GM21381 (cell line): ENCODE measurements at regions not wholly inside any gene's neighbourhood (a gene's known extent, or its start where the extent isn't known, plus 50 kb on each side); places are given as distances from the start of the nearest gene placed in this dataset.

Source experiments
- ATAC-seq: cut with Tn5 transposase; IDR thresholded peaks from one replicate; pipeline ENCODE4 v1.9.1; 2021; ENCODE audit warnings: mild to moderate bottlenecking, moderate library complexity; ENCODE audit not compliant: unreplicated experiment

DNA sequence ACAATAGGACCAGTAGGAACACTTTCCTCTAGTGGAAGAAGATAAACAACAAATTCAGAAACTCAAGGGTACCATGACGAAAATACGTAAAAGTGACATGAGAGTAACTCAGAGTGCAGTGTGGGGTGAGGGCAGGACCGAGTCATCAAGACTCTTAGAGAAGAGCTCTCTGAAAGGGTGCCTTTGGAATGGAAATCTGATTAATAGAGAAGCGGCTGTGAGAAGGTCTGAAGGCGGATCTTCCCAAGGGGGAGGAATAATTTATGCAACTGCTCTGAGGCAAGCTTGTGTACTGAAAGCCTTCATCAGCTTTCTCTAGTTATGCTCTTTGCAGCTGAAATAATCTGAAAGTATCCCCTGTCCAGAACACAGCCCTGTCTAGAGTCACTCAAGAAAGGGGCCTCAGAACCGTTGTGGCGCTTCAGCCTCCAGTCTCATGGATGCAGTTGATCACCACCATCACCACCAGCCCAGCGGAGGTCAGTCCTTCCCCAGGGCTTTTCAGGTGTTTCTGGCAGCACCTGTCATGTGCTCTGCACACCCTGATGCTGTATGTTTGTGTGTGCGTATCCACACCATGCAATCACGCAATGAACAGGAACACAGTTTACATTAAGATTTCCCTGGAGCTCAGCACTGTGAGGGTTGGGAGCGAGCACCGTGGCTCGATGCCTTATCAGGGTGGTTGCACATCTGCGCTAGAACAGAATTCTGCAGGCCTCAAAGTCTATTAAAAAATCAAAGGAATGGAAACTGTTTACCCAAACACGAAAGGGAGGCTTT, 396.5 kb downstream of the SMOC2 start:
- ATAC-seq, result no peak

DNA sequence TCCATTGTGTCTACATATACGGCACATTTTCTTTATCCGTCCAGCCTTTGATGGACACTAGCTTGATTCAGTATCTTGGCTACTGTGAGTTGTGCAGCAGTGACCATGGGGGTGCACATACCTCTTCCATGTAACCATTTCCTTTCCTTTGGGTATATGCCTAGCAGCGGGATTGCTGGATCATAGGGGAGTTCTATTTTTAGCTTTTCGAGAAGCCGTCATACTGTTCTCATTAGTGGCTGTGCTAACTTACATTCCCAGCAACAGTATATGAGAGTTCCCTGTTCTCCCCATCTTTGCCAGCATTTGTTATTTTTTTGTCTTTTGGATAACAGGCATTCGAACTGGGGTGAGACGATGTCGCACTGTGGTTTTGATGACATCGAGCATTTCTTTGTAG, 395.0 kb downstream of the SMOC2 start:
- no peak for ATAC-seq

DNA sequence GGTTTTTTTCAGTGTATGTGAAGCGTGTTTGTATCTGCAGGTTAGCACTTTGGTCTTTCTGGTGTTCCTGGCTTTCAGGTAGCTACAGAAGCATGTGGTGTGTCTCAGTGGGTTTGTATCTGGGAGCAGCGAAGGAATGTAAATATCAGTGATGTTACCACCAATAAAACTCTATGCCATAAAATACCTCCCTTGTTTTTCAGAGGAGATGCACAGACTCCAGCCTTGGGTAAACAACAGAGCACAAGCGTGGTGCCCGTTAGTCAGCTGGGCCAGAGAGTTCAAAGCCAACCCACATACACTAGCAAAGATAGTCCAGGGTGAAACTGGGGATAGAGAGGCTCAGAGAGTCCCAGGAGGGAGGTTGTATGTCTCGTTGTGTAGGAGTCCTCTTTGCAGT, 393.8 kb downstream of the SMOC2 start:
- no peak for ATAC-seq

DNA sequence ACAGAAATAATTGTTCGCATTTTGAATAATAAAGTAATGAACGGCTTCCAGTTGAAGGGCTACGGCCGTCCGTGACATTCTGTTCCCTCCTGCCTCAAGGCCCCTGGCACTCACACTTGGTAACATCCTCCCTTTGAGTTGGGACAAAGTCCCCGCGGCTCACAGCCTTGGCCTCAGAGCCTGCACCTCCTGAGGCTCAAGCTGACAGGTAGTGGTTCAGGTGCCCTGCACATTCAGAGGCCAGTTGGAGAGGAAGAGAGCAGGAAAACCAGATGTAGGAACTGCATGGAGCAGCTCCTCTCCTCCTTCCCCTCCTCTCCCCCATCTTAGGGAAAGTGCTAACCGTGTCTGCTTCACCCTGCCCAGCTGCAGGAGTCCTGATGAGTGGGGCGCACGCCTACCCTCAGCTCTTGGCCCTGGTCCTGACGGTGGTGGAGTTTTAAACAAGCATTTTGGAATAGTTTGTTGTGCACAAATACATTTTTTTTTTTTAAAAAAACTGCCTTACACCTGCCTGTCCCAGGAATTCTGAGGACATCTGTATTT, 393.1 kb downstream of the SMOC2 start:
- ATAC-seq, result no peak

DNA sequence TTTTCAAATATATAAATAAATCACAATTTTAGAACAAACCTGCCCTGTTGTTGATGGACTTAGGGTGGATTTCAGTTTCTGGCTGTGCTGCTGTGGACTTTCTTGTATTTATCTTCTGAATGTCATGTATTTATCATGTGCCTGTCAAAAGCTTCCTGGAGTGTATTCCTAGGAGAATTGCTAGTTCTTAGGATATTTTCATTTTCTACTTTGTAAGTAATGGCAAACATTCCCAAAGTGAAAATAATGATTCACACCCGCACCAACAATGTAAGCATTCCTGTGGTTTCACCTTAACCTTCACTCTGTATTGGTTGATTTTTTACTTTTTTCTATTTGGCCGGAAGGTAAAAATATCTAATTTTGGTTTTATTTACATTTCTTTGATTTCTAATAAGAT, 387.8 kb downstream of the SMOC2 start:
- ATAC-seq, result no peak

DNA sequence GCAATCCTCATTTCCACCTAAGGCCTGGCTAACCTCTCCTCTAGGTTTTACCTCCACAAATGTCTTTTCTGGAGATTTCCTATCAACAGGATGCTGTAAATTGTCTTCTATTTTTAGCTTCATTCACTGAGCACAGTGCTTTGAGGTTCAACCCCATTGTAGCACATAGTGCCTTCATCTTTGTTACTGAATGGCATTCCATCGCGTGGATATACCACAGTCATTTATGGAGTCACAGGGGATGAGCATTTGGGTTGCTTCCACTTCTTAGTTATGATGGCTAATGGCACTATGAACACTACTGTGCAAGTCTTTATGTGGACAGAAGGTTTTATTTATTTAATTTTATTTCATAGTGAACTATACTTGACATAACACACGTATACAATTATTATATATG, 387.1 kb downstream of the SMOC2 start:
- no peak for ATAC-seq

DNA sequence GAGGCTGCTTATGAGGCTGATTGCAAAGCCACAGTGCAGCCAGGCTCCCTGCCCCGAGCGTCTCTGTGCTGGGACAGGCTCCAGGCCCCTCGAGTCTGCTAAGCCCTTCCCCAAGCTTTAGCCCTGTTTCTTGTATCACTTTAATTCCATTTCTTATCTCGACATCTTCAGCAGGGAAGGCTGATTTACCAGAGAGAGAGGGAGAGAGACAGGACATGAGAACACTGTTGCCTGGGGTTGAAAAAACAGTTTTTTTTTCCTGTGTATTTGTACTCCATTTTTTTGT, 386.5 kb downstream of the SMOC2 start:
- no peak for ATAC-seq

DNA sequence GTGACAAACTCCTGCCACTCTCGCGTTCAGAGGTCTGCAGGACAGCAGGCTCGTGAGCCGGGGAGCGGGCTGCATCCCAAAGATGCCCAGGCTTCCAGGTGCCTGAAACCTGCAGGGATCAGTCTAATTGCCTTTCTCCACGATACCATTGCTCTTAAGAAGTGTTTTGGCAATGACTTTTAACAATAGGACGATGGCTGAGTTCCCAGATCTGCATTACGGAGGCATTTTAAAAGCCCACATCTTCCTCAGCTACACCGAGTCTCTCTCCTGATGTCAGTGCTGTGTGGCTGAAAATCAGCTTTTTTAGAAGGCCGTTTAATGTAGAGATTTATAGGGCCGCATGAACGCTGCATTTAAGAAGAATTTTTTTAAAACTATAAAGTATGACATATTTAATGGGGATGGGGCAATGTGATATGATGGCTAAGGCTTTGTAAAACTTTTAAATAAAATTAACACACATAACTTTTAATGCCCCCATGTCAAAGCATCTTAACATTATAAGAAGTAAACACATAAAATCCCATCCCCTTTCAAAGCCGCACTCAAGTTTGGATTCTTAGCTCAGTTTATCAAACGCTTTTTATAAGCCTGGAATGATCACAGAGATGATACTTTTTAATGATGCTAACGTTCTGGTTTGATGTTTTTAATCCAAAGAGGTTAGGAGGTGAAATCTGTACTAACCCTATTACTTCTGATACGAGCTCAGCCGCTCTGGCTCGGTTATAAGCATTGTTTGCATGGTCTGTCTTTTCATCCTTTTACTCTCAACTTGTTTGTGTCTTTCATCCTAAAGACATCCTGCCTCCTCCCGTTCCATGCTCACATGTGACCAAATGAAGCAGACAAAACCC, 386.0 kb downstream of the SMOC2 start:
- ATAC-seq, result no peak

DNA sequence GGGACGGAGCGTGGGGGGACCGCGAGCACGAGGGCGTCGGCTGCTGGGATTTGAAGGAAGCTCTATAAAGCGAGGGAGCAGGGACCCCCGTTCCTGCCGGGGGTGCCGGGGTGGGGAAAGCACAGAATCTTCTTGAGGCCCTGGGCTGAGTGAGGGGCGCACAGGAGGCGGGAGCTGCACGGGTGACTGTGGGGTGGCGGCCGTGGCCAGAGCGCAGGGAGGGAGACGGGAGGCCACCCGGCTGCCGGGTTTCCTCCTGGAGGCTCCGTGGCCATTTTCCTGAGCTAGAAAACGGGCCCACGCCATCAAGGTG, 385.1 kb downstream of the SMOC2 start:
- no peak for ATAC-seq

DNA sequence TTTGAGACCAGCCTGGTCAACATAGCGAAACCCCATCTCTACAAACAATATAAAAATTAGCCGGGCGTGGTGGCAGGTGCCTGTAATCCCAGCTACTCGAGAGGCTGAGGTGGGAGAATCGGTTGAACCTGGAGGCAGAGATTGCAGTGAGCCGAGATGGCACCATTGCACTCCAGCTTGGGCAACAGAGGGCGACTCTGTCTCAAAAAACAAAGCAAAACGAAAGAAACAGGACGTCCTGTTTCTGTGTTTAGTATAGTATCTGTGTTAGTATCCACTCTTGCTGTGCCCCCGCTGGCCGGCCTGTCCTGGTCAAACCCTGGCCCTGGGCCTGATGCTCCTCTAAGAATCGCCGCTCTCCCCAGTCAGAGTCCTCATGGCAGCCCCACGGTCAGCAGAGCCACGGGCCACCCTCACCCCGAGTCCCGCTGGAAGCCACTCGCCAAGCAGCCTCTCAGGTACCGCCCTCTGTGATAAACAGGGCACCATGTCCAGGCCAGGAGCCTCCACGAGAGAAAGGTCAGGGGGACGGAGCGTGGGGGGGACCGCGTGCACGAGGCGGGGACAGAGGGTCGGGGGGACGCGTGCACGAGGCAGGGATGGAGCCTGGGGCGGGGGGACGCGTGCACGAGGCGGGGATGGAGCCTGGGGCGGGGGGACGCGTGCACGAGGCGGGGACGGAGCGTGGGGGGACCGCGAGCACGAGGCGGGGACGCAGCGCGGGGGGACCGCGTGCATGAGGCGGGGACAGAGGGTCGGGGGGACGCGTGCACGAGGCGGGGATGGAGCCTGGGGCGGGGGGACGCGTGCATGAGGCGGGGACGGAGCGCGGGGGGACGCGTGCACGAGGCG, 384.5 kb downstream of the SMOC2 start:
- no peak for ATAC-seq

DNA sequence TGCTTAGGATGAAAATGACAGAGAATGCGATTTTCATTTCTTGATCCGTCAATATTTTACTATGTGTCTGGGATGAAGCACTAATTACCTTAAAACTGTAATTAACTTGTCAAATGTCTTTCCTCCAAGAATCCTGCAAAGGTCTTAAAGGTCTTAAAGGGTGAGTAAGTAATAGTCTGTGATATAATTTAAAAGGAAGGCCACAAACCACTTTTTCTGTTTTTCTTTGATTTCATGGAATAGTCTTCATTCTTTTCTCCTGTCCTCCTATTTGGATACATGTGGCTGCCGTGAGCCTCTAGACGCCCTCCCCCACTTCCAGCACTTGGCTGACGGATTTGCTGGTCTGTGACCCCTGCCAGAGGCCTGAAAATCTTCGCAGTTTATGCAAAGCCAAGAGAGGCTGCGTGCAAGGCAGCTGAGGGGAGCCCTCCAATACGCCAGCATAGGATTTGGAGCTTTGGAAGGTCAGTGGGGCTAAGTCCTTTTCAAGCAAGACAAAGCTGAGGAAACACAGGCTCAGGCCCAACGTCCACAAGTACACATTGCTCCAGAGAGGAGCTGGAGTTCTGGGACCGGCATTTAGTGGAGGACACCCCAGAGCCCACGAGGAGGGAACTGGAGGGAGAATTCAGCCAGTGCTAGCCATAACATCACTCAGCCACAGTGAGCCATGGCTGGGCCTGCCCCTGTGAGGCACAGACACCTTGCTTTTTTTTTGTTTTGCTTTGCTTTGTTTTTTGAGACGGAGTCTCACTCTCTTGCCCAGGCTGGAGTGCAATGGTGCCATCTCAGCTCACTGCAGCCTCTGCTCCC, 382.6 kb downstream of the SMOC2 start:
- no peak for ATAC-seq

DNA sequence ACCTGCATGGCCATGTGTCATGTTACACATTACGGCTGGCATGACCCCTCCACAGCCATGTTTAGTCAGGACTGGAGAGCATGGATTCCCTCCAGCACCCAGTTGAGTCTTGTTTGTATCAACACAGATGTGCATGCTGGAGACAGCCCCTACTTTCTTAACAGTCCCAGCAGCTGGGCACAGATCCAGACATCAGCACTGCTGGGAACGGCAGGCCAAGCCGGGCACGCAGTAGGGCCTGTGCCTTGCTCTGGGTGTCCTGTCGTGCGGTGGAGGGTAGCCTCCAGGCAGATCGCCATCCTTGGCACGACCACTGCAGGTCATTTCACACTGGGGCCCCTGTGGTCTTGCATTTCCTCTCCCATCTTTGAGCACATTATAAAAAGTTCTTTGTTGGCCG, 381.4 kb downstream of the SMOC2 start:
- ATAC-seq, result no peak

DNA sequence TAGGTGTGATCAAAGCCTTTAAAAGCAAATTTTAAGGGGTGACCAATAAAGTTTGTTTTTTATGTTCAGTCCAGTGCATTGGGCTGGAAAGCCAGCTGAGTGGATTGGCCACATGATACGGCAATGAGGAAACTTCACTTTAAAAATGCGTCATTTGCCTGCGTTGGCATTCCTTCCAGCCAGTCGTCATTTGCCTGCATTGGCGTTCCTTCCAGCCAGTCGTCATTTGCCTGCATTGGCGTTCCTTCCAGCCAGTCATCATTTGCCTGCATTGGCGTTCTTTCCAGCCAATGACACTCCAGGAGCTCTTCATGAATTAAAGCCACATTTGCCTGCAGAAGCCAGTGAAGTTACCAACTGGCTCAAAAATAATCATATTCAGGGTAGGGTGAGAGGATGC, 378.6 kb downstream of the SMOC2 start:
- no peak for ATAC-seq

DNA sequence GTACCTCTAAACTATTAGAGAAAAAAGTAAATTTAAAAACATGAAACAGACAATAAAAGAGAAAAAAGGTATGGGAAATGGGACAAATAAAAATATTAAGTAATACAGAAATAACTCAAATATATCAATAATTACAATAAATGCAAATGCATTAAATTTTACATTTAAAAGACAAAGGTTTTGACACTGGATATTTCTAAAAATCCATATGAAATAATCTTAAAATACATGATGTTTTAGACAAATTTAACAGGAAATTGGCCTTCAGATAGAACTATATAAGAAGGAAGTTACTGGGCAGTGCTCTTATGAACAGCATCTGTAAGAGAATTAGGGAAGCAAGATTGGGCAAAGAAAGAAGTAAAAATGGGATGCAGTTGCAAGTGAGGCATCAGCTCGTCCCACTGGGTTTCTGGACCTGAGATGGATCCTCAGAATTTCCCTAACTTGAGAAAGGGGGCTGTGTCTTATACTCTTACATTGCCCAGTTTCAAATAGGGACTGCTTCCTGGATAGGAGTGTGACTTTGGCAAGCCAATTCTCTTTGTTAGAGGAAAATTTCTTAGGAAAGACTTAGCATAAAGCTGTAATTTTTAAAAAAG, 376.7 kb downstream of the SMOC2 start:
- no peak for ATAC-seq

DNA sequence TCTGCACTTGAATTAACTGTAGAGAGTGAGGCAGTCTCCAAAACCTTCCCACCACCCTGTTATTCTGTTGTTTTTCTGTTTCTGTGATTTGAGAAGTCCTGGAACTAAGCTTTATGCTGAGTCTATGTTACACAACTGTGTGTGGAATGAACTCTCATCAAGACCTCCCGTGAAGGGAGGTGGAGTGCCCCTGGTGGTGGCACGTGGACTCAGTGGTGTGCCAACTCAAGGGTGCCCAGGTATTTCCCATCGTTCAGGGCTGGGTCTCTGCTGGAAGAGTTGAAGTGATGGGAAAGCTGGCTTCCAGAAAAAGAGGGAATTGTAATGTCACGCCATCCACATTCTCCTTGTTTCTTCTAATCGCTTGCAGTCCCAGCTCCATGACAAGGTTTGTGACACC, 374.2 kb downstream of the SMOC2 start:
- no peak for ATAC-seq

DNA sequence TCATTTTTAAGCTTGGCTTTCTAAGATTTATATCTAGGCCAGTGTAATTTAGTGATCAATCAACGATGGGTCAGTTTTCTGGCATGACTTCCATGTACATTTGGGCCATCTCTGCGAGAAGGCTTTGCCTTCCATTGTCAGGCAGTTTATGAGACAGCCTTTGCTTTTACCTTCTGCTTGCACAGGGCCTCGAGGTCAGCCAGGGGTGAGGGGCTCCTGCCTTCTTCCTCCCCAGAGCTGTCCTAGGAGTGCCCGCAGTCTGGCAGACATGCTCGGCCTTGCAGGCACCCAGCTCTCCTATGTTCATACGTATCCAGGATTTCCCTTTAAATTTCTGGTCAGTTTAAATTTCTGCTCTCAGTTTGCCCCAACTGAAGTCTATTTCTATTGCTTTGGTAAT, 367.2 kb downstream of the SMOC2 start:
- ATAC-seq, result no peak

DNA sequence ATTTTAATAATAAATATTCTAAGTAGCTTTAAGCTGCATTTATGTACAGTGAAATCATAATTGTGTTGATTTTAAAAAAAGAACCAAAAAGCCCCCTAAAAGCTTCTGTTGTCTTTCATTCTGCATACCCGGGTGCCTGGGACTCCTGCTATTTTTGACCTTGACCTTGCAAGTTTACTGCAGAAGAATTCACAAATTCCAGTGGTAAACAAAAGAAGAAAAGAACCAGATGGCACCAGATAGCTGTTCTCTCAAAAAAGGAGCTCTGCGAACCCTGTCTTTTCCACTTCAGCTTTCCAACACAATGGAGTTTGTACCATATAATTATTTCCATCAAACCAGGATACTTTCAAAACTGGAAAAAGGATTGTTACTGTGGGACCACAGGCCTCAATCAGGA, 363.3 kb downstream of the SMOC2 start:
- no peak for ATAC-seq

DNA sequence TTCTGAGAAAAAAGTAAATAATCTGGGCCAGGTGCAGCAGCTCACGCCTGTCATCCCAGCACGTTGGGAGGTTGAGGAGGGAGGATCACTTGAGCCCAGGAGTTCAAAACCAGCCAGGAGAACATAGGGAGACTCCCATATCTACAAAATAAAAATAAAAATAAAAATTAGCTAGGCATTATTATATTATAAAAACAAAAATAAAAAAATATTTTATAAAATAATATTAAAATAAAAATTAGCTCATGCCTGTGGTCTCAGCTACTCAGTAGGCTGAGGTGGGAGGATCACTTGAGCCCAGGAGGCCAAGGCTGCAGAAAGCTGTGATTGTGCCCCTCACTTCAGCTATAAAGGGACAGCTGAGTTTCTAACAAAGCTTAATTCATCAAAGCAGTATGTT, 362.9 kb downstream of the SMOC2 start:
- ATAC-seq, result no peak

DNA sequence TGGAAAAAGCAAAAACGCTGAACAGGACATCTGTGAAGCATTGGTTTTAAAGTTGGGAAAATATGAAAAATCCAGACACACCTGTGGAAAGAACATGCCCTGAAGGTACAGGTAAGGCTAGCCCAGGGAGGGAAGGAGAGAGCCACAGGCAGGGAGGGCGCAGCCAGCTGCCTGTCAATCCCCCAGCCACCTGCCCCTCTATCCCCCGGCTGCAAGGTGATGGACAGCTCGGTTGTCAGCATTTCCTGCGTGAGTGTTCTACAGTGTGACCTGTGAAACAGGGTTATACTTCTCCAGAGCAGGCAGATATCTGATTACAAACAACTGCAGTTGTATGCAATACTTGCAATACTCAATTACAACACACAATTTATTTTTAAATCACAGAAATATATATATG, 358.1 kb downstream of the SMOC2 start:
- ATAC-seq, result no peak

DNA sequence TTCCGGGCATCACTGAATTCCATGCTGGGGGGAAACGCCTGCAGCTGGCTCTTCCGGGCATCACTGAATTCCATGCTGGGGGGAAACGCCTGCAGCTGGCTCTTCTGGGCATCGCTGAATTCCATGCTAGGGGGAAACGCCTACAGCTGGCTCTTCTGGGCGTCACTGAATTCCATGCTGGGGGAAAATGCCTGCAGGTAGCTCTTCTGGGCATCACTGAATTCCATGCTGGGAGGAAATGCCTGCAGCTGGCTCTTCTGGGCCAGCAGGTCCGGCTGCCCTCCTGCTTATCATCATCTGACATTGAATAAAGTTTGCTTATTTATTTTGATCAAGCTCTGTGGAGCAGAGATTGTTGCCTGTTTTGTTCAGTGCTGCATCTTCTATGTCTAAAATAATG, 355.1 kb downstream of the SMOC2 start:
- no peak for ATAC-seq
